Ovary (tissue), 7 donors: ENCODE measurements at regions not wholly inside any gene's neighbourhood (a gene's known extent, or its start where the extent isn't known, plus 50 kb on each side); places are given as distances from the start of the nearest gene placed in this dataset.

Experiments used
- DNase-seq, 5 donors: peaks; one replicate each; pipeline ENCODE4 v3.0.0-alpha.2; 2019 to 2020
- H3K27ac ChIP-seq, 2 donors: fragments of 200-600 bp; one replicate each; pipeline versions ENCODE4 v1.5.1 to v1.8.0; 2019 to 2022
- H3K27me3 ChIP-seq: fragments of 200-600 bp; one replicate; pipeline ENCODE4 v1.8.0; 2022
- H3K36me3 ChIP-seq: fragments of 200-600 bp; sonication (generic); one replicate; pipeline ENCODE4 v1.5.1; 2019
- H3K4me1 ChIP-seq: one replicate; pipeline ENCODE4 v1.8.1; 2013; ENCODE audit warnings: mild to moderate bottlenecking, moderate library complexity; ENCODE audit not compliant: insufficient read depth
- H3K4me3 ChIP-seq: fragments of 200-600 bp; sonication (generic); one replicate; pipeline ENCODE4 v1.5.1; 2017
- H3K9me3 ChIP-seq, 2 donors: fragments of 200-600 bp in 1 of 2; sonication (generic) in 1 of 2; one replicate each; pipeline versions ENCODE4 v1.5.1 to v1.8.1; 2013 to 2019; ENCODE audit warnings: mild to moderate bottlenecking in 1 of 2, moderate library complexity in 1 of 2
- CTCF ChIP-seq, 3 donors: fragments of 450-650 bp in 2 of 3; fragments of 200-600 bp in 1 of 3; IDR thresholded peaks; one replicate each; pipeline versions ENCODE4 v1.5.1 to v1.8.0; 2016 to 2022; ENCODE audit warnings: antibody characterized with exemption in 3 of 3, mild to moderate bottlenecking in 1 of 3
- EP300 ChIP-seq: sonication (generic); formaldehyde crosslinking; IDR thresholded peaks from one replicate; pipeline ENCODE4 v1.6.1; 2017; ENCODE audit warnings: antibody characterized with exemption
- POLR2A ChIP-seq: fragments of 450-650 bp; IDR thresholded peaks from one replicate; pipeline ENCODE4 v1.6.1; 2017; ENCODE audit warnings: antibody characterized with exemption, mild to moderate bottlenecking, moderate library complexity
- WGBS, 3 donors: extraction: QIAGEN DNeasy Blood & Tissue Kit in 1 of 3; methylation state at CpG; one replicate each; pipeline versions ENCODE4 v1.1.5 to v1.1.7; 2013 to 2017; 5-methylcytosine and 5-hydroxymethylcytosine counted together
- intact Hi-C, 4 donors: fragments of 100-400 bp; cut with DNase I; formaldehyde crosslinking; loops; one replicate each; pipeline versions ENCODE4 v1.11.0 to v1.15.1; 2022 to 2023
- donor health status: DM: no; HTN: no; CAD: no; lungs with moderate emphysema.
- donor health status: DM: no; HTN: no; CAD: no.
- donor health status: Bipolar disorder and iron deficiency.
- donor health status: DM: no; HTN: no; CAD: no.
- donor health status: DM: yes; HTN: yes; CAD: no.

- DNase-seq, result peak in 2 of 5 donors; percentile 19 to 25
- TF ChIP-seq POLR2A (no peak), EP300 (no peak), CTCF (IDR thresholded peaks at IDR 0.05) (no peak)
These were observed 195.4 kb downstream of the KIF26A start for GRCh38 chr14:104333646-104334423.

GRCh38 chr14:104334424-104335161, 196.2 kb downstream of the KIF26A start:
- Histone ChIP-seq H3K9me3 (peaks cover 0 to 4% of the 10 kb centered on the region in 2 donors), H3K4me3 (no peak overlapping the region), H3K27me3 (no peaks in the 10 kb centered on the region), H3K4me1 (no peaks in the 10 kb centered on the region), H3K27ac (no peak overlapping the region), H3K36me3 (no peaks in the 10 kb centered on the region)
- intact Hi-C loops, result no loop called here
- 75 to 83% (median 77%) methylated on average over 29 to 31 of the region's 31 CpGs for WGBS, 3 donors
- TF ChIP-seq EP300 (no peak), CTCF (IDR thresholded peaks at IDR 0.05) (no peak), POLR2A (no peak)
- DNase-seq, result peak in 1 of 5 donors; percentile 21

More at GRCh38 chr14:104333646-104334423, 195.4 kb downstream of the KIF26A start:
- Histone ChIP-seq H3K4me3 (no peak overlapping the region), H3K9me3 (peaks cover 0 to 4% of the 10 kb centered on the region in 2 donors), H3K4me1 (no peaks in the 10 kb centered on the region), H3K27ac (no peak overlapping the region), H3K36me3 (no peaks in the 10 kb centered on the region), H3K27me3 (no peaks in the 10 kb centered on the region)
- intact Hi-C loops, result no loop called here
- WGBS, 3 donors, result 56 to 58% (median 58%) methylated on average over 39 of the region's 39 CpGs

DNA sequence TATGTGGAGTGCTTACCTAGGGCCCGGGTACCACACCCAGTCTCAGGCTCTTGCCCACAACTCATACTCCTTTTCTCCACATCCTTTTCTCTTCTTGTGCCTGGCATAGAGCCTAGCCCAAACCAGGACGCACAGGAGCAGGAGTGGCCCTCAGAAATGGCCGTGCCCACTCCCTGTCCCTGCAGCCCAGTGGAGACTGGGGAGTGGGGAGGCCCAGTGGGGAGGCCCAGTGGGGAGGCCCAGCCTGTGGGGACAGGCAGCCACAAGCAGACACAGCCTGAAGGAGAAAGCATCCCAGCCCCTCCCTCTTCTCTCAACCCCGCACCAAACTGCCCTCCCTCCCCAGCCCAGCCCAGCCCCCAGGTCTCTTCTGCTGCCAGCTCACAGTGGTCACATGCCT, 196.8 kb downstream of the KIF26A start:
- H3K4me1 ChIP-seq, result no peaks in the 10 kb centered on the region
- no peak overlapping the region for H3K27ac ChIP-seq
- H3K36me3 ChIP-seq, result no peaks in the 10 kb centered on the region
- TF ChIP-seq POLR2A (no peak), CTCF (IDR thresholded peaks at IDR 0.05) (no peak), EP300 (no peak)
- intact Hi-C loops, result no loop called here
- 75 to 79% (median 79%) methylated on average over 4 of the region's 4 CpGs for WGBS, 3 donors
- no peak overlapping the region for H3K4me3 ChIP-seq
- no peaks in the 10 kb centered on the region for H3K27me3 ChIP-seq
- peak in 2 of 5 donors; percentile 7 to 16 for DNase-seq
- peaks cover 0 to 4% of the 10 kb centered on the region in 2 donors for H3K9me3 ChIP-seq

GRCh38 chr14:104335611-104336010, 197.2 kb downstream of the KIF26A start:
- no peak overlapping the region for H3K27ac ChIP-seq
- no peaks in the 10 kb centered on the region for H3K4me1 ChIP-seq
- WGBS, 3 donors, result 84 to 89% (median 88%) methylated on average over 12 of the region's 12 CpGs
- H3K36me3 ChIP-seq, result no peaks in the 10 kb centered on the region
- intact Hi-C loops, result no loop called here
- TF ChIP-seq CTCF (IDR thresholded peaks at IDR 0.05), result no peak
- TF ChIP-seq POLR2A, result no peak
- no peak for TF ChIP-seq EP300
- peak in 1 of 5 donors; percentile 8 for DNase-seq
- peaks cover 0 to 4% of the 10 kb centered on the region in 2 donors for H3K9me3 ChIP-seq
- no peaks in the 10 kb centered on the region for H3K27me3 ChIP-seq
- H3K4me3 ChIP-seq, result no peak overlapping the region
